Central memory CD4-positive, alpha-beta T cell (primary cell): ENCODE measurements at regions not wholly inside any gene's neighbourhood (a gene's known extent, or its start where the extent isn't known, plus 50 kb on each side); places are given as distances from the start of the nearest gene placed in this dataset.
A peak's percentile ranks its signal among the peaks of the same experiment; 100 is the strongest.

Source experiments
- DNase-seq: peaks from one replicate; pipeline ENCODE4 v3.0.0; 2022

DNA sequence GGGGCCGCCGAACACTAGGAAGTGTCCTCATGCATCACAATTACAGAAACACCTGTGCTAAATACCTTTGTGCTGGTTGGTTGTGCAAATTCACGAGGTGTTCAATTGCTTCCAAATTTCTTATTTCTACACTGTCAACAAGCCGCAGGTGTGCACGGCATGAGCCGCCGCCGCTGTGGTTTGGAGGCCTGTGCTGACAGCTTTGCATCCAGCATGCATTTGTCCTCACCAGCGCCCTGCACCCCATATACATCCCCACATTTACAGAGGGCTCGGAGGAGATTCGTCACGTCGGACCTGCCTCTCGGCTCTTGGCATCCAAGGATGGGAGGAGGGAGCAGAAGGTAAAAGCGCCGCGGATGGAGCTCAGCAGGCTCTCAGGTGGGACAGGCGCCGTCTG is 305.3 kb upstream of the MKI67 start:
- no peak for DNase-seq

DNA sequence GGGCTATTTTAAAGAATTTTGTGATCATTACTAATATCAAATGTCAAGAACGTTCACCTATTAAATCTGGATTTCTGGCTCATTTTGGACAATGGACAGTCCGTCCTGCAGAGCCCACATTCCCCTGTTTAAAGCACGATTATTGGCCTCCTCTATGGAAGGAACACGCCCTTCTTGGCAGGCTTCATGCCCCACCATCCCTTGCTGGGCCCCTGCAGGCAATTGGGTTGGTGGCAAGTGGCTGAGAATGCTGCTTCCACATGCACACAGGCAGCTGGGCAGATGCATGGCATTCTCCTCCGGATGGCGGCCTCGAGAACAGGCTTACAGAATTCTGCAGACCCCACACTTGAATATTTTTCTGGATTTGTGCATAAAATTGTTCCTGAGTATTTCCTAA is 305.8 kb upstream of the MKI67 start:
- DNase-seq, result no peak

DNA sequence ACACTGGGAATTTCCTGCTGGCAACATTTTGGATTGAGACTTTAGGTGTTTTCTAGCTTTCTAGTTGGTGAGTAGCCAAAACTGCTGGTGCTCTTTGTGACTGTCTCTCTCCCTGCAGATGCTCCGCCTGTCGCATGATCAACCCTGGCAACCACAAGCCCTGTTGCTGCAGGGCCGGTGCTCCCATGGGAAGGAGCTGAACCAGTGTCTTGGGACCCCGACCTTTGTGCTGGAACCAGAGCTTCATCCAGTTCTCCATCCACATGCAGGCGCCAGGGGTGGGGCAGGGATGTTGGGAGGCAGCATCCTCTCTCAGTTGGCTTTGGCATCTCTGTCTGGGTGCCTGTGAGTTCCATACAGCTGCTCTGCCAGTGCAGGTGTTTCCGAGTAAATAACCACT is 306.2 kb upstream of the MKI67 start:
- DNase-seq, result no peak

DNA sequence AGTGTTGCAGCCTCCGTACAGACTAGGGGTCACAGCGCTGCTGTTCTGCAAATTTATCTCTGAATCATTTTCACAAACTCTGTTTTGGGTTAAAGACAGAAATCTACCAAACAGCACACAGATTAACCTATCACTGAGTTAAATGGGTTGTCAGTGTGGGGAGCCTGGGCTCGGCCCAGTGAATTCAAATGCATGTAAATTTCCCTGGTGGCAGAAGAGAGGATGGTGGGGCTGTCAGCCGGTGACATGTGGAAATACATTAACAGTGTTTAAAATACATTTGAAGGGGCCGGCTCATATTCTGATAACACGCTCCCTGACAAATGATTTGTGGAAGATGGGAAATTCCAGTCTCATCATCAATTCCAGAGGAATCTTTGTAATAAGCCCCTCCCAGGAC is 309.6 kb upstream of the MKI67 start:
- no peak for DNase-seq

GRCh38 chr10:128437786-128438345 is 311.6 kb upstream of the MKI67 start:
- DNase-seq, result no peak

- DNase-seq, result no peak
These were observed 312.3 kb upstream of the MKI67 start for GRCh38 chr10:128438417-128439063.

GRCh38 chr10:128440513-128441160 is 314.4 kb upstream of the MKI67 start:
- DNase-seq, result no peak

- DNase-seq, result no peak
These were observed 317.8 kb upstream of the MKI67 start for GRCh38 chr10:128443925-128444518.

DNA sequence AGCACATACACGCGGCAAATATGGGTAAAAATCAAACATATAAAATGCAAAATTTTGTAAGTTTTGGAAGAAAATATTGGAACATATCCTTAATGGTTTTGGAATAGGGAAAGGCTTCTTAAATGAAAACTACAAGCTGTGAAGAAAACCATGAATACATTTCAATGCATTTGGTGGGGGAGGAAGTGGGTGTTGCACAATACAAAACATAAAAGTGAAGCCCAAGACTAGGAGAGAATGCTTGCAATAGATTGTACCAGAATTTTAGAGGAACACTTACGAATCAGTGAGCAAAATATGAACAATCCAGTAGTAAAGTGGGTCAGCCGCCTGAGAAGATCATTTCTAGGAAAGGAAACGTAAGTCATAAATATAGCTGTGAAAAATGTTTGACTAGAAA is 322.6 kb upstream of the MKI67 start:
- no peak for DNase-seq

DNA sequence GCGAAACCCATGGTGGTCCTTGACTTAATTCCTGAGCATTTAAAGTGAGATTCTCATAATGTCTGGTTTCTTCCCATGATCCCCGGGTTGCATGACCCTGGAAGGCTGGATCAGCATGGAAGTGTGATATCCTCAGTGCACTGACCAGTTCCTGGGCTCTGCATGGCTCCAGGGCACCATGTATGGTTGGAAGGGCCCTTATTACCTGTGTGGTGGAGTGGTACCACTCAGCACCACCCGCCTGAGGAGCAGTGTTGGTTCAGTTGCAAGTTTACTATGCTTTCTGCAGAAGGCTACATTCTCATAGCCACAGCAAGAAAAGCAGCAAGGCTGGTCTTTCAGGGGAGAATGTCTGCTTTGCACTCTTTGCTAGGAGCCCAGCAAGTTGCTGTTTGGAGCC is 325.7 kb upstream of the MKI67 start:
- no peak for DNase-seq

DNA sequence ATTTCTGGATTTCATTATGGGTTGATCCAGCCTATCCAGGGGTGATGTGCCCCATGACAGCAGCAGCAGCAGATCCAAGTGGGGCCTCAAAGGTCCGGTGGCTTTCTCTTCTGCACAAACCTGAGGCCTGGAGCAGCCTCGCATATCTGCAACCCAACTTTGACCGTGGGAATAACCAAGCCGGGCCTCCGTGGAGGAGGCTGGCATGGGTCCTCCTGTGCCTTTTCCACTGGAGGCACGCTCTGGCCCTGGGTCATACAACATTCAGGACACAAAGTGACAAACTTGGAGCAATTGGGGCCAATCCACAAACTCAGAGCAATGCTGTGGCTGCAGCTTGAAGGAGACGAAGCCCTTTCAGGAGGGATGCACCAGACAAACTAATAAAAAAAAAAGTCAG is 330.0 kb upstream of the MKI67 start:
- no peak for DNase-seq

DNA sequence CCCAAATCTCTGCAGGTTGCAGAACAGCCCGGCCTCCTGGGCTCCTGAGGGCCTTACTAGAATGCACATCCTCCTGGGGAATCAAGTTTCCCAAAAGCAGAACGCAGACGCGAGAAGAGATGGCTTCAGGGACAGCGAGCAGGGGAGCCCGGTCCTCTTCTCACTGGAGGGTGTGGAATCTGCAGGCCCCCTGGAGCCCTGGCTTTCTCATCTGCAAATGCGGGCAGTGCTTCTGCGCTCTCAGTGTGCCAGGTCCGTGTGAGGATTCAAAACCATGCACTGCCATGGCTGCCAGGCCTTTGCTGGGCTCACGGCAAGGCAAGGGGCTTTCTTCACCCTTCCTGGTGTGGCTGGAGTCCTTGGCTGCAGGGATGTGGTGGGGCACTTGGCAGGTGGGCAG is 330.9 kb upstream of the MKI67 start:
- DNase-seq, result no peak

DNA sequence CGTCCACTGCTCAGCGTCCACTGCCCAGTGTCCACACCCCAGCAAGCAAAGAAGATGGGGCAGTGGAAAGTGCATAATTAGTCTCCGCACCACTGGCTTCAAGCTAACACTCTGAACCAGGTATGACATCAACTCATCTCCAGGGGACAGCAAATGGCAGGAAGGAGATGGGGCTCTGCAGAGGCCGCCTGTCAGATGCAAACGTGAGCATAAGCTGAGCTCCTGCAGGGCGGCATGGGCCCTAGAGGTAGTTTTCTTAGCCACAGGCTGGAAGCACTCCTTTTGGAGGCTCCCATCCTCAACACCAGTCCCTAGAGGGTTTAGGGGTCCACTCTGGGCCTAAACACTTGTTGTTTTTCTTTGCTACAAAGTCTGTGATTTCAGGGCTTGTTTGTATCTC is 335.8 kb upstream of the MKI67 start:
- DNase-seq, result no peak

- no peak for DNase-seq
These were observed 336.6 kb upstream of the MKI67 start for GRCh38 chr10:128462844-128463243.

GRCh38 chr10:128463991-128464760 is 338.0 kb upstream of the MKI67 start:
- peak; percentile 10 for DNase-seq

DNA sequence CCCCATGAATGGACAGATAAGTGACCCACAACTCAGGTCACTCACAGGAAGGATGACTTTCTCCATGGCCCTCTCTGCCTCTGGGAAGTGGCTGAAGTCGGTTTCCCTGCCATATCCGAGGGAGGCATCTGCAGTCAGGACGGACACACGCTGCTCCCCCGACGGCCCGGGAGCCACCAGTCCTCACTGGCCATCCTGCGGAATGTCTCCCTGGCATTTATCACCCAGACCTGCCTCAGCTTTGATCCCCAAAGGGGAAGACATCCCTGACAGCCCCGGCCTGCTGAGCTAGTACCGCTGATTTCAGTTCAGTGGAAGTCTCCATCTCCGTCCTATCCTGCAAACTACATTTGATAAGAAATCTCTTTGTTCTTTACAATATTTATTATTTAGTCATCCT is 339.5 kb upstream of the MKI67 start:
- DNase-seq, result no peak

DNA sequence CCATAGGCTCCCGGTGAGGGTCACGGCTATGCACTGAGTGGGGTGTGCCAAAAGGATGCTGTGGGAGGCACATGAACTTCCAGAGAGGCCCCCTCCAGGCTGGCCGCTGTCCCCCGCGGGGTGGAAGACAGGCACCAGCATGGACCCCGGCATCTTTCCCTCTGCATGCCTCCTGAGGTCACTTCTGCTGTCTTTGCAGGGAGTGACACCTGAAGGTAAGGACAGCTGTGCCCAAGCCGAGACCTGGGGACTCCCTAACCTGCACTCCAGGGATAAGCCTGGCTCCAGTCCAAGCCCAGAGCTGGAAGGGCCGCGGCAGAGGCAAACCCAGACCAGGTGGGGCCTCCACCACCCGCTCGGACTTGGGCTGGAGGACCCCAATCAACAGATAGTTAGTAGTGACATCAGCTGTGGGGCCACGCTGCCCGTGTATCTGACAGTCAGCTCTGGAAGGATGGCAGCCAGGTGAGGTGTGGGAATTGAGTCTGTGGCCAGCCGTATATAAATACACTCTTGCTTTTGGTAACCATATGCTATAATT is 340.7 kb upstream of the MKI67 start:
- DNase-seq, result no peak

DNA sequence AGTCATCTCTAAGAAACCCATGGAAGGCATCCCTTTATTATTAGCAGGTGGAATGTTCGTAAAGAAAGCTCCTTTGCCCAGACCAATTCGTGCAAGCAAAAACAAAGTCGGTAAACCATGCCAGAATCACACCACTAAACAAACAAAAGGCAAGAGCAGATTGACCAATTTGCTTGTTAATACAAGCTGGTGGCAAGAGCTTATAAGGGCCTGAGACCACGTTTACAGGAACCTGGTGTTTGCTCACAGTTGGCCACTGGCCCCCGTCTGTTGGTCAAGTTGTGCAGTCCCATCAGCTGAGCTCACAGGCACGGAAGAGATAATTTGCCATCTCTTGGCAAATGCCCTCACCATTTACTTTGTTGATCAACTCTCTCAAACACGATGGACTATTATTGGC is 342.2 kb upstream of the MKI67 start:
- no peak for DNase-seq

DNA sequence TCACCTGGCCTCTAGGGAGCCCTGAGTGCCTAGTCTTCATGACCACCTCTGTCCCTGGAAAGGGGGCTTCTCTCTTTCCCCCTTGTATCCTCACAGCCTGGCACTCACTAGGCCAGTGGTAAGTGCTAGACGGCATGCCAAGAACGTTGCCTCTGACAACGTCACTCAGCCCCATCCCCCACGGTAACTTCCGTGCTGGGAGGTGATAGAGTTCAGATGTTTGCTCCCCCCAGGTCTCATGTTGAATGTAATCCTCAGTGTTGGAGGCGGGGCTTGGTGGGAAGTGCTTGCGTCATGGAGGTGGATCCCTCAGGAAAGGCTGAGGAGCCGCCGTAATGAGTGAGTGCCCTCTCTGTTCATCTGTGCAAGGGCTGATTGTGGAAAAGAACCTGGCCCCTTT is 343.3 kb upstream of the MKI67 start:
- DNase-seq, result no peak

- DNase-seq, result no peak
These were observed 344.2 kb upstream of the MKI67 start for GRCh38 chr10:128470321-128470965.

- no peak for DNase-seq
These were observed 344.9 kb upstream of the MKI67 start for GRCh38 chr10:128471151-128471550.

GRCh38 chr10:128472196-128472595 is 346.0 kb upstream of the MKI67 start:
- no peak for DNase-seq

GRCh38 chr10:128473396-128473795 is 347.2 kb upstream of the MKI67 start:
- no peak for DNase-seq
